OCI-LY7 (cell line): ENCODE measurements at regions not wholly inside any gene's neighbourhood (a gene's known extent, or its start where the extent isn't known, plus 50 kb on each side); places are given as distances from the start of the nearest gene placed in this dataset.

Experiments used
- BruUV-seq: library from RNA; stranded (reverse); fragments of 400-500 nt; replicated peaks from 2 replicates; lab custom pipeline; 2021; lab: Mats Ljungman, UMichigan
- CTCF ChIA-PET: fragments of 300-600 bp; sonication (Branson Sonifier 250); formaldehyde crosslinking; loops from one replicate; lab custom pipeline; 2022; ENCODE audit warnings: antibody characterized with exemption; ENCODE audit not compliant: unreplicated experiment; lab: Charles Lee
- POLR2A ChIA-PET: fragments of 300-600 bp; sonication (Branson Sonifier 250); formaldehyde crosslinking; loops from one replicate; lab custom pipeline; 2022; ENCODE audit warnings: antibody characterized with exemption; lab: Charles Lee
- DNase-seq: peaks from one replicate; pipeline ENCODE4 v3.0.0-alpha.2; 2015; ENCODE audit warnings: low spot score
- H2AFZ ChIP-seq: fragments of 200-600 bp; sonication (generic), shearing (Covaris generic); 2 replicates; pipeline ENCODE4 v1.6.1; 2014; ENCODE audit warnings: mild to moderate bottlenecking, antibody characterized with exemption, low read length, moderate library complexity
- H3K27ac ChIP-seq: fragments of 200-600 bp; sonication (generic); 2 replicates; pipeline ENCODE4 v1.5.1; 2014; ENCODE audit warnings: mixed run types, low read depth, mild to moderate bottlenecking, moderate library complexity, low read length, inconsistent platforms; ENCODE audit not compliant: poor library complexity, severe bottlenecking
- H3K36me3 ChIP-seq: fragments of 200-600 bp; sonication (generic); 2 replicates; pipeline ENCODE4 v1.6.1; 2014; ENCODE audit warnings: mild to moderate bottlenecking, antibody characterized with exemption, low read length, moderate library complexity, mixed read lengths; ENCODE audit not compliant: insufficient read depth
- H3K4me1 ChIP-seq: fragments of 200-600 bp; sonication (generic); 2 replicates; pipeline ENCODE4 v1.5.1; 2014; ENCODE audit warnings: mild to moderate bottlenecking, low read length; ENCODE audit not compliant: insufficient read depth, poor library complexity, severe bottlenecking
- H3K4me2 ChIP-seq: fragments of 200-600 bp; sonication (generic); 2 replicates; pipeline ENCODE4 v1.6.1; 2014; ENCODE audit warnings: mild to moderate bottlenecking, low read length
- H3K4me3 ChIP-seq: fragments of 200-600 bp; sonication (generic); 2 replicates; pipeline ENCODE4 v1.5.1; 2014; ENCODE audit warnings: mild to moderate bottlenecking, low read depth, low read length; ENCODE audit not compliant: poor library complexity, severe bottlenecking
- H3K79me2 ChIP-seq: fragments of 200-600 bp; sonication (generic); 2 replicates; pipeline ENCODE4 v1.6.1; 2016; ENCODE audit warnings: low read depth, mild to moderate bottlenecking, low read length, moderate library complexity, mixed read lengths; ENCODE audit not compliant: insufficient read depth
- H3K9me2 ChIP-seq: fragments of 200-600 bp; sonication (generic); 2 replicates; pipeline ENCODE4 v1.6.1; 2016; ENCODE audit warnings: mild to moderate bottlenecking, low read length, mixed read lengths; ENCODE audit not compliant: insufficient read depth
- H3K9me3 ChIP-seq: fragments of 200-600 bp; sonication (generic); 2 replicates; pipeline ENCODE4 v1.6.1; 2014; ENCODE audit warnings: mild to moderate bottlenecking, mixed run types, low read length, mixed read lengths
- H4K20me1 ChIP-seq: fragments of 200-600 bp; sonication (generic); 2 replicates; pipeline ENCODE4 v1.6.1; 2014; ENCODE audit warnings: mild to moderate bottlenecking, antibody characterized with exemption, low read length, moderate library complexity, mixed read lengths; ENCODE audit not compliant: insufficient read depth
- EZH2phosphoT487 ChIP-seq: fragments of 200-600 bp; sonication (generic); IDR thresholded peaks from 2 replicates; pipeline ENCODE4 v1.6.1; 2018; ENCODE audit warnings: low read depth, borderline replicate concordance, mild to moderate bottlenecking, mixed run types, antibody characterized with exemption, low read length, moderate library complexity, mixed read lengths
- intact Hi-C: fragments of 100-400 bp; cut with micrococcal nuclease; formaldehyde crosslinking; loops from one replicate; pipeline ENCODE4 v1.10.0; 2022; ENCODE audit not compliant: unreplicated experiment
- TF ChIP-seq, protein P1 (sequence below): fragments of 200-600 bp; sonication (generic); conservative IDR thresholded peaks from 2 replicates; pipeline ENCODE4 v1.5.1; 2014; ENCODE audit warnings: mild to moderate bottlenecking, antibody characterized with exemption, low read length, moderate library complexity, mixed read lengths

DNA sequence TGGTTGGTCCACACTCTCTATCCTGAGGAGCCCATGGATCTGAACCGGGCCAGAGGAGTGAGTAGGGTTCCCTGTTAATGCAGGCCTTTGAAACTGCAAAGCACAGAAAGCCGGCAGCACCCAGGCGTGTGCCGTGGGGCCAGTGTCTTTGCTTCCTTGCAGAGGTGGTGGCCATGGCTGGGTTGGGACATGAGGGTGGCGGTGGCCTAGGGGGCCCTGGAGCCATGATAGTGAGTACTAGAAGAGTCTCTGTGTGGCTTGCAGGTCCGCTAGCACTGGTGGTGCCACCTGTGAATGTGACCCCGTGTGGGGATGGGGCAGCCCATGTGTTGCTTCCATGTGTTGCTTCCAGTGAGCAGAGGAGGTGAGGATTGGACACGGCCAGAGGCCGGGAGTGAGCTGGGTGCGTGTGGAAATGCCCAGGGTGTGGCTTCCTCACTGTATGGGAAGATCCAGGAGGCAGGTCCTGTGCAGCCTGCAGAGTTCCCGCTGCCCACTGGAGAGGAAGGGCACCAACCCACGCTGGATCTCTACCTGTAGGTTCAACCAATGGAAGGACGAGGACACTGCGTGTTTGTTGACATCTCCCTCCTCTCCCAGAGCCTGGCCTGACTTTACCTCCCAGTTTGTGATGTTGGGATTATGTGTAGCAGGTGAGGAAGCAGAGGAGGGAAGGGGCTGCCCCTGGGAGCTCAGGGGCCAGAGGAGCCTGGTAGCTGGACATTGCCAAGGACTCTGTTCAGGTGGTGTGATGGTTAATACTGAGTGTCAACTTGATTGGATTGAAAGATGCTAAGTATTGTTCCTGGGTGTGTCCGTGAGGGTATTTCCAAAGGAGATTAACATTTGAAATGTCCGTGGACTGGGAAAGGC lies 796.6 kb downstream of the TBC1D22A start:
- no peak overlapping the region for H2AFZ ChIP-seq
- ChIA-PET POLR2A (interaction anchor here (0.7 kb wide), 1 partner anchor 787 kb away, joined by 3 read pairs; no protein-coding TSS in a partner anchor), CTCF (no interaction called here)
- no peak for TF ChIP-seq EZH2phosphoT487
- TF ChIP-seq, protein P1, sequence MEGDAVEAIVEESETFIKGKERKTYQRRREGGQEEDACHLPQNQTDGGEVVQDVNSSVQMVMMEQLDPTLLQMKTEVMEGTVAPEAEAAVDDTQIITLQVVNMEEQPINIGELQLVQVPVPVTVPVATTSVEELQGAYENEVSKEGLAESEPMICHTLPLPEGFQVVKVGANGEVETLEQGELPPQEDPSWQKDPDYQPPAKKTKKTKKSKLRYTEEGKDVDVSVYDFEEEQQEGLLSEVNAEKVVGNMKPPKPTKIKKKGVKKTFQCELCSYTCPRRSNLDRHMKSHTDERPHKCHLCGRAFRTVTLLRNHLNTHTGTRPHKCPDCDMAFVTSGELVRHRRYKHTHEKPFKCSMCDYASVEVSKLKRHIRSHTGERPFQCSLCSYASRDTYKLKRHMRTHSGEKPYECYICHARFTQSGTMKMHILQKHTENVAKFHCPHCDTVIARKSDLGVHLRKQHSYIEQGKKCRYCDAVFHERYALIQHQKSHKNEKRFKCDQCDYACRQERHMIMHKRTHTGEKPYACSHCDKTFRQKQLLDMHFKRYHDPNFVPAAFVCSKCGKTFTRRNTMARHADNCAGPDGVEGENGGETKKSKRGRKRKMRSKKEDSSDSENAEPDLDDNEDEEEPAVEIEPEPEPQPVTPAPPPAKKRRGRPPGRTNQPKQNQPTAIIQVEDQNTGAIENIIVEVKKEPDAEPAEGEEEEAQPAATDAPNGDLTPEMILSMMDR: no peak
- H3K79me2 ChIP-seq: no peaks in the 10 kb centered on the region
- no peaks in the 10 kb centered on the region for H3K4me1 ChIP-seq
- BruUV-seq: no TSS peak
- H3K27ac ChIP-seq: no peak overlapping the region
- DNase-seq: no peak
- H3K4me2 ChIP-seq: no peak overlapping the region
- no peaks in the 10 kb centered on the region for H3K9me3 ChIP-seq
- H3K4me3 ChIP-seq: no peak overlapping the region
- H4K20me1 ChIP-seq: no peaks in the 10 kb centered on the region
- intact Hi-C loops: no loop called here
- H3K9me2 ChIP-seq: no peaks in the 10 kb centered on the region
- H3K36me3 ChIP-seq: no peaks in the 10 kb centered on the region

DNA sequence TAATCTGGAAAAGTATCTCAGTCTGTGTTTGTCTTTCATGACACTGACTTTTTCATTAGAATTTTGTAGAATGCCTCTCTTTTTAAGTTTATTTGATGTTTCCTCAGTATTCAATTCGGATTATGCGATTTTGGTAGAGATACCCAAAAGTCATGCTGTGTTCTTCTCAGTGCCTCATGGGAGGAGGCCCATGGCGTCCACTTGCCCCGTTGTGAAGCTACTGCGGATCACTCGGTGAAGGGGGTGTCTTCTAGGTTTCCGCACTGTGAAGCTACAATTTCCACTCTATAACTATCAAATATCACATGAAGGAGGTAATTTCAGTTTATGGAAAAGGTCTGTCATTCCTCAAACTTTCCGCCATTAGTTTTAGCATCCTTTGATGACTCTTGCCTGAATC lies 794.0 kb downstream of the TBC1D22A start:
- no peak overlapping the region for H3K27ac ChIP-seq
- no peaks in the 10 kb centered on the region for H3K4me1 ChIP-seq
- no peaks in the 10 kb centered on the region for H4K20me1 ChIP-seq
- ChIA-PET CTCF (no interaction called here), POLR2A (no interaction called here)
- intact Hi-C loops: no loop called here
- H3K9me3 ChIP-seq: no peaks in the 10 kb centered on the region
- BruUV-seq: no TSS peak
- no peak overlapping the region for H3K4me2 ChIP-seq
- no peak overlapping the region for H2AFZ ChIP-seq
- DNase-seq: no peak
- H3K4me3 ChIP-seq: no peak overlapping the region
- H3K9me2 ChIP-seq: no peaks in the 10 kb centered on the region
- H3K36me3 ChIP-seq: no peaks in the 10 kb centered on the region
- TF ChIP-seq, protein P1: no peak
- TF ChIP-seq EZH2phosphoT487: no peak
- H3K79me2 ChIP-seq: no peaks in the 10 kb centered on the region

DNA sequence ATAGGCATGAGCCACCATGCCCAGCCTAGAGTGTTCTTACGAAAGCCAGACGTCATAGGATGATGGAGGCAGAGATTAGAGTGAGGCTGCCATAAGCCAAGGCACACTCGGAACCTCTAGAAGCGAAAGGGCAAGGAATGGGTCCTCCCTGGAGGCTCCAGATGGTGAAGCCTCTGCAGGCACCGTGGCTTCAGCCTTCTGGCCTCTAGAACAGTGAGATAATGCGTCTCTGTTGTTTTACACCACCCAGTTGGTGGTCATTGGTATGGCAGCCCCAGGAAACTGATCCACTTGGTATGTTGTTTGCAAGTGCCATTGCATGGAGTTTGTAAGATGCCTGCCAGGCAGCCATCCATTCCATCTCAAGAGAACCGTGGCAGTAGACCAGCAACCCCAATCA lies 791.0 kb downstream of the TBC1D22A start:
- H3K27ac ChIP-seq: no peak overlapping the region
- H3K4me3 ChIP-seq: no peak overlapping the region
- no peaks in the 10 kb centered on the region for H3K36me3 ChIP-seq
- no peak for DNase-seq
- TF ChIP-seq, protein P1: no peak
- no peak for TF ChIP-seq EZH2phosphoT487
- H3K79me2 ChIP-seq: no peaks in the 10 kb centered on the region
- CTCF ChIA-PET: no interaction called here
- intact Hi-C loops: no loop called here
- no peaks in the 10 kb centered on the region for H3K4me1 ChIP-seq
- no peaks in the 10 kb centered on the region for H3K9me2 ChIP-seq
- H3K4me2 ChIP-seq: no peak overlapping the region
- POLR2A ChIA-PET: no interaction called here
- no TSS peak for BruUV-seq
- H4K20me1 ChIP-seq: no peaks in the 10 kb centered on the region
- no peak overlapping the region for H2AFZ ChIP-seq
- H3K9me3 ChIP-seq: no peaks in the 10 kb centered on the region
